ENCODE measurements at regions not wholly inside any gene's neighbourhood (a gene's known extent, or its start where the extent isn't known, plus 50 kb on each side); places are given as distances from the start of the nearest gene placed in this dataset.

GRCh38 chr4:111812760-111813159 lies 332.5 kb upstream of the FAM241A start:
- H3K27me3 ChIP-seq, result no peaks in the 10 kb centered on the region
- ATAC-seq, result no peak
- H3K36me3 ChIP-seq, result no peaks in the 10 kb centered on the region
- H3K9me3 ChIP-seq, result no peaks in the 10 kb centered on the region
- DNase-seq, result no peak
- no peak overlapping the region for H3K27ac ChIP-seq
- no peak for TF ChIP-seq CTCF (IDR thresholded peaks at IDR 0.05)
- WGBS, 2 donors, result 39 to 68% methylated on average over 1 of the region's 1 CpG
- FAIRE-seq, result no peak
- intact Hi-C loops (cut with DNase I), result no loop called here
- H3K4me3 ChIP-seq, result no peak overlapping the region
- H3K4me1 ChIP-seq, result no peaks in the 10 kb centered on the region

- H3K36me3 ChIP-seq, result no peaks in the 10 kb centered on the region
- no peak for FAIRE-seq
- ATAC-seq, result no peak
- no peaks in the 10 kb centered on the region for H3K27me3 ChIP-seq
- TF ChIP-seq CTCF (IDR thresholded peaks at IDR 0.05), result no peak
- no peaks in the 10 kb centered on the region for H3K4me1 ChIP-seq
- no peak overlapping the region for H3K4me3 ChIP-seq
- WGBS, 2 donors, result 31 to 46% methylated on average over 3 of the region's 3 CpGs
- no peak overlapping the region for H3K27ac ChIP-seq
- intact Hi-C loops (cut with DNase I), result no loop called here
- no peaks in the 10 kb centered on the region for H3K9me3 ChIP-seq
- no peak for DNase-seq
These were observed 331.6 kb upstream of the FAM241A start for GRCh38 chr4:111813555-111814140.

GRCh38 chr4:111814961-111815360 lies 330.3 kb upstream of the FAM241A start:
- FAIRE-seq, result no peak
- H3K4me3 ChIP-seq, result no peak overlapping the region
- no peak for DNase-seq
- H3K27ac ChIP-seq, result no peak overlapping the region
- H3K36me3 ChIP-seq, result no peaks in the 10 kb centered on the region
- intact Hi-C loops (cut with DNase I), result no loop called here
- no peak for TF ChIP-seq CTCF (IDR thresholded peaks at IDR 0.05)
- 56 to 70% methylated on average over 6 of the region's 6 CpGs for WGBS, 2 donors
- no peaks in the 10 kb centered on the region for H3K27me3 ChIP-seq
- no peaks in the 10 kb centered on the region for H3K9me3 ChIP-seq
- ATAC-seq, result no peak
- no peaks in the 10 kb centered on the region for H3K4me1 ChIP-seq

- intact Hi-C loops (cut with DNase I), result no loop called here
- Histone ChIP-seq H3K9me3 (no peaks in the 10 kb centered on the region), H3K4me3 (no peak overlapping the region), H3K27ac (no peak overlapping the region), H3K36me3 (no peaks in the 10 kb centered on the region), H3K4me1 (no peaks in the 10 kb centered on the region), H3K27me3 (no peaks in the 10 kb centered on the region)
- TF ChIP-seq CTCF (IDR thresholded peaks at IDR 0.05), result no peak
- FAIRE-seq (no peak), DNase-seq (no peak), ATAC-seq (no peak)
These were observed 323.9 kb upstream of the FAM241A start for GRCh38 chr4:111821342-111821741.

GRCh38 chr4:111836601-111837000 lies 308.7 kb upstream of the FAM241A start:
- no peaks in the 10 kb centered on the region for H3K36me3 ChIP-seq
- FAIRE-seq (no peak), DNase-seq (no peak), ATAC-seq (no peak)
- H3K27me3 ChIP-seq, result peaks cover 0 to 6% (median 0%) of the 10 kb centered on the region in 4 donors
- 67 to 83% methylated on average over 3 of the region's 3 CpGs for WGBS, 2 donors
- H3K27ac ChIP-seq, result no peak overlapping the region
- intact Hi-C loops (cut with DNase I), result no loop called here
- no peak overlapping the region for H3K4me3 ChIP-seq
- no peaks in the 10 kb centered on the region for H3K4me1 ChIP-seq
- no peak for TF ChIP-seq CTCF (IDR thresholded peaks at IDR 0.05)
- no peaks in the 10 kb centered on the region for H3K9me3 ChIP-seq
